Right lobe of liver (tissue), 4 donors: ENCODE measurements at regions not wholly inside any gene's neighbourhood (a gene's known extent, or its start where the extent isn't known, plus 50 kb on each side); places are given as distances from the start of the nearest gene placed in this dataset.

Source experiments
- POLR2A ChIP-seq: fragments of 450-650 bp; IDR thresholded peaks from one replicate; pipeline ENCODE4 v1.6.1; 2017; ENCODE audit warnings: antibody characterized with exemption, mild to moderate bottlenecking
- TF ChIP-seq, protein P1 (sequence below), 4 donors: fragments of 200-600 bp in 3 of 4; fragments of 450-650 bp in 1 of 4; IDR thresholded peaks; one replicate each; pipeline versions ENCODE4 v1.5.1 to v1.8.0; 2016 to 2022; ENCODE audit warnings: antibody characterized with exemption in 4 of 4, mild to moderate bottlenecking in 2 of 4
- donor health status: DM: no; HTN: no; CAD: no.
- donor health status: DM: no; HTN: no; CAD: no.
- donor health status: DM: no; HTN: yes; CAD: no.

DNA sequence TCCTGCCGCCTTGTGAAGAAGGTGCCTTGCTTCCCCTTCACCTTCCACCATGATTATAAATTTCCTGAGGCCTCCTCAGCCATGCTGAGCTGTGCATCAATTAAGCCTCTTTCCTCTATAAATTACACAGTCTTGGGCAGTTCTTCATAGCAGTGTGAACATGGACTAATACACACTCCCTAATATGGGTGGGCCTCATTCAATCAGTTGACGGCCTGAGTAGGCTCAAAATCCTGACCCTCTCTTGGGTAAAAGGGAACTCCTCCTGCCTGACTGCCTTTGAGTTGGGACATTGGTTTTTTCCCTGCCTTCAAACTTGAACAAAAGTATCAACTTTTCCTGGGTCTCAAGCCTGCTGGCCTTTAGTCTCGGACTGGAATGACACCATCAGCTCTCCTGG, 96.6 kb upstream of the PROKR2 start:
- TF ChIP-seq, protein P1, sequence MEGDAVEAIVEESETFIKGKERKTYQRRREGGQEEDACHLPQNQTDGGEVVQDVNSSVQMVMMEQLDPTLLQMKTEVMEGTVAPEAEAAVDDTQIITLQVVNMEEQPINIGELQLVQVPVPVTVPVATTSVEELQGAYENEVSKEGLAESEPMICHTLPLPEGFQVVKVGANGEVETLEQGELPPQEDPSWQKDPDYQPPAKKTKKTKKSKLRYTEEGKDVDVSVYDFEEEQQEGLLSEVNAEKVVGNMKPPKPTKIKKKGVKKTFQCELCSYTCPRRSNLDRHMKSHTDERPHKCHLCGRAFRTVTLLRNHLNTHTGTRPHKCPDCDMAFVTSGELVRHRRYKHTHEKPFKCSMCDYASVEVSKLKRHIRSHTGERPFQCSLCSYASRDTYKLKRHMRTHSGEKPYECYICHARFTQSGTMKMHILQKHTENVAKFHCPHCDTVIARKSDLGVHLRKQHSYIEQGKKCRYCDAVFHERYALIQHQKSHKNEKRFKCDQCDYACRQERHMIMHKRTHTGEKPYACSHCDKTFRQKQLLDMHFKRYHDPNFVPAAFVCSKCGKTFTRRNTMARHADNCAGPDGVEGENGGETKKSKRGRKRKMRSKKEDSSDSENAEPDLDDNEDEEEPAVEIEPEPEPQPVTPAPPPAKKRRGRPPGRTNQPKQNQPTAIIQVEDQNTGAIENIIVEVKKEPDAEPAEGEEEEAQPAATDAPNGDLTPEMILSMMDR (IDR thresholded peaks at IDR 0.05): no peak
- no peak for TF ChIP-seq POLR2A
